ENCODE measurements at regions not wholly inside any gene's neighbourhood (a gene's known extent, or its start where the extent isn't known, plus 50 kb on each side); places are given as distances from the start of the nearest gene placed in this dataset.

DNA sequence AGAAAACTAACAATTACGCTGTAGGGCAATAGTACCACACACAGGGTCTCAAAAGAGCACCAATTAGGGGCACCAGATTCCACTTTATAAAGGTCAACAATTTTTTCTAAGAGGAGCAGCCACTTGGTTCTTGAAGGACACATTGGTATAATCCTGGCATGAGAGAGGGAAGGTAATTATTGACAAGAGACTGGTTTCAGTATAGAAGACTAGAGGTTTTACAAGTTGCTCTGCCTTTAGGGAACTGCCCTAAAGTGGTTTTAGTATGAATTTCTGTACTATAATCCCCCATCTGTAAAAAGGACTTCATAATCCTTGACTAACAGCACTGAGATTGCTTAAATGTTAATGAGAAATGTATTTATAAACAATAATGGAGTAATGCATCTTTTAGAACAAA, 648.5 kb upstream of the PTBP2 start:
- TF ChIP-seq COPS2 (conservative IDR thresholded peaks at IDR 0.05) (no peak), ZNF224 (CRISPR knock-in tag; IDR thresholded peaks at IDR 0.05) (no peak), KAT7 (CRISPR knock-in tag; IDR thresholded peaks at IDR 0.05; ENCODE audit: borderline replicate concordance) (no peak), ZNF695 (CRISPR knock-in tag; IDR thresholded peaks at IDR 0.05) (no peak), MAFG (tag; conservative IDR thresholded peaks at IDR 0.05) (no peak), PRMT5 (CRISPR knock-in tag; IDR thresholded peaks at IDR 0.05) (no peak), HOXB6 (CRISPR knock-in tag; IDR thresholded peaks at IDR 0.05; ENCODE audit: borderline replicate concordance) (no peak), ZNF384 (IDR thresholded peaks at IDR 0.05; ENCODE audit: low read depth, low read length) (no peak), XRCC5 (IDR thresholded peaks at IDR 0.05; ENCODE audit: low read depth, low read length) (no peak), ZSCAN32 (CRISPR knock-in tag; IDR thresholded peaks at IDR 0.05) (no peak), RAD51 (IDR thresholded peaks at IDR 0.05; ENCODE audit: borderline replicate concordance, low read depth) (no peak), ZBTB1 (CRISPR knock-in tag; IDR thresholded peaks at IDR 0.05; ENCODE audit: borderline replicate concordance, low read depth) (no peak), BRF1 (IDR thresholded peaks at IDR 0.05; ENCODE audit: borderline replicate concordance, extremely low read depth, insufficient read length) (no peak), IRF1 (CRISPR knock-in tag; IDR thresholded peaks at IDR 0.05; ENCODE audit: borderline replicate concordance) (no peak)
- TF ChIP-seq, protein P1, sequence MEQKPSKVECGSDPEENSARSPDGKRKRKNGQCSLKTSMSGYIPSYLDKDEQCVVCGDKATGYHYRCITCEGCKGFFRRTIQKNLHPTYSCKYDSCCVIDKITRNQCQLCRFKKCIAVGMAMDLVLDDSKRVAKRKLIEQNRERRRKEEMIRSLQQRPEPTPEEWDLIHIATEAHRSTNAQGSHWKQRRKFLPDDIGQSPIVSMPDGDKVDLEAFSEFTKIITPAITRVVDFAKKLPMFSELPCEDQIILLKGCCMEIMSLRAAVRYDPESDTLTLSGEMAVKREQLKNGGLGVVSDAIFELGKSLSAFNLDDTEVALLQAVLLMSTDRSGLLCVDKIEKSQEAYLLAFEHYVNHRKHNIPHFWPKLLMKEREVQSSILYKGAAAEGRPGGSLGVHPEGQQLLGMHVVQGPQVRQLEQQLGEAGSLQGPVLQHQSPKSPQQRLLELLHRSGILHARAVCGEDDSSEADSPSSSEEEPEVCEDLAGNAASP (IDR thresholded peaks at IDR 0.05) = no peak
- Histone ChIP-seq H3K4me2 (ENCODE audit: insufficient read depth, low read length) (no peak overlapping the region), H3K9ac (ENCODE audit: insufficient read depth in 1 of 2, low read depth in 2 of 2, low read length in 2 of 2) (no peak overlapping the region), H3K36me3 (ENCODE audit: control insufficient read depth, insufficient read depth, low read length) (no peaks in the 10 kb centered on the region), H3K27ac (ENCODE audit: extremely low read depth, low read depth, low read length) (no peak overlapping the region), H3K4me3 (no peak overlapping the region), H3K9me3 (replicated peaks; ENCODE audit: control insufficient read depth, insufficient read depth, low read depth, low read length) (no peaks in the 10 kb centered on the region; the same call in 1 of the 2 replicates), H2AFZ (ENCODE audit: low read depth, low read length) (no peak overlapping the region), H3K9me1 (ENCODE audit: control insufficient read depth, insufficient read depth, low read length) (no peaks in the 10 kb centered on the region), H3K27me3 (ENCODE audit: control insufficient read depth in 2 of 2, insufficient read depth in 2 of 2, low read length in 2 of 2) (no peaks in the 10 kb centered on the region), H3K4me1 (replicated peaks in 1 of 2; ENCODE audit: control insufficient read depth in 2 of 2, insufficient read depth in 2 of 2, low read length in 2 of 2) (no peaks in the 10 kb centered on the region), H3K79me2 (ENCODE audit: control insufficient read depth, insufficient read depth, low read length) (no peaks in the 10 kb centered on the region), H4K20me1 (replicated peaks; ENCODE audit: control insufficient read depth, insufficient read depth, low read length) (no peaks in the 10 kb centered on the region)
- no peak for DNase-seq (ENCODE audit: extremely low read depth in 1 of 4, low spot score in 3 of 4)
- in situ Hi-C loops (cut with MboI) (no loop called here), intact Hi-C loops (cut with micrococcal nuclease) (no loop called here)
- no peak for FAIRE-seq
- WGBS (ENCODE audit: insufficient coverage, low coverage, missing lambda C conversion rate) = 0% methylated on average over 1 of the region's 1 CpG
- POLR2A ChIA-PET = no interaction called here
- BruUV-seq (replicated peaks) = no TSS peak
- no peak for ATAC-seq
- CTCF ChIA-PET (ENCODE audit: low intra/inter-chr PET ratio) = no interaction called here
